Suprapubic skin (tissue), 4 donors: ENCODE measurements at regions not wholly inside any gene's neighbourhood (a gene's known extent, or its start where the extent isn't known, plus 50 kb on each side); places are given as distances from the start of the nearest gene placed in this dataset.

Experiments used
- CTCF ChIP-seq, 2 donors: fragments of 200-600 bp in 1 of 2; fragments of 450-650 bp in 1 of 2; sonication (generic) in 1 of 2; IDR thresholded peaks; one replicate each; pipeline ENCODE4 v1.5.1; 2016 to 2019; ENCODE audit warnings: antibody characterized with exemption in 2 of 2, mild to moderate bottlenecking in 1 of 2, moderate library complexity in 1 of 2
- EP300 ChIP-seq: sonication (generic); formaldehyde crosslinking; IDR thresholded peaks from one replicate; pipeline ENCODE4 v1.6.1; 2017; ENCODE audit warnings: antibody characterized with exemption
- POLR2A ChIP-seq, 2 donors: fragments of 450-650 bp; IDR thresholded peaks; one replicate each; pipeline ENCODE4 v1.6.1; 2017; ENCODE audit warnings: antibody characterized with exemption in 2 of 2, mild to moderate bottlenecking in 2 of 2, moderate library complexity in 2 of 2
- POLR2AphosphoS5 ChIP-seq, 3 donors: sonication (generic); formaldehyde crosslinking; IDR thresholded peaks; one replicate each; pipeline ENCODE4 v1.6.1; 2017; ENCODE audit warnings: antibody characterized with exemption in 3 of 3

- TF ChIP-seq CTCF (IDR thresholded peaks at IDR 0.05) (no peak), POLR2A (IDR thresholded peaks at IDR 0.05) (no peak), EP300 (no peak), POLR2AphosphoS5 (IDR thresholded peaks at IDR 0.05) (no peak)
Measured at GRCh38 chr1:87170157-87170556, 158.5 kb upstream of the LMO4 start.
